CD14-positive monocyte (primary cell): ENCODE measurements at regions not wholly inside any gene's neighbourhood (a gene's known extent, or its start where the extent isn't known, plus 50 kb on each side); places are given as distances from the start of the nearest gene placed in this dataset.

Experiments
- DNase-seq, 3 donors: peaks; one replicate each; pipeline ENCODE4 v3.0.0-alpha.2; 2011 to 2022
- H2AFZ ChIP-seq: 2 replicates; pipeline ENCODE4 v1.6.0; 2012; ENCODE audit warnings: mild to moderate bottlenecking, low read depth, low read length, inconsistent platforms; ENCODE audit not compliant: insufficient read depth, poor library complexity, severe bottlenecking
- H3K27ac ChIP-seq, 2 donors: 1 replicate in 1 of 2; 2 replicates in 1 of 2; pipeline ENCODE4 v1.5.1; 2012 to 2013; ENCODE audit warnings: low read length in 2 of 2, control low read depth in 1 of 2, inconsistent platforms in 1 of 2, low read depth in 1 of 2, mild to moderate bottlenecking in 1 of 2
- H3K27me3 ChIP-seq, 2 donors: one replicate each; pipeline versions ENCODE4 v1.6.0 to v1.6.1; 2011 to 2013; ENCODE audit warnings: low read length in 2 of 2; ENCODE audit not compliant: control insufficient read depth in 2 of 2, insufficient read depth in 2 of 2
- H3K36me3 ChIP-seq, 2 donors: replicated peaks in 1 of 2; 1 replicate in 1 of 2; 2 replicates in 1 of 2; pipeline versions ENCODE4 v1.5.1 to v1.6.1; 2012 to 2013; ENCODE audit warnings: low read length in 2 of 2, control low read depth in 1 of 2, inconsistent platforms in 1 of 2, mild to moderate bottlenecking in 1 of 2; ENCODE audit not compliant: insufficient read depth in 2 of 2, control insufficient read depth in 1 of 2
- H3K4me1 ChIP-seq, 2 donors: 1 replicate in 1 of 2; 2 replicates in 1 of 2; pipeline versions ENCODE4 v1.5.1 to v1.6.1; 2012 to 2013; ENCODE audit warnings: low read length in 2 of 2, control low read depth in 1 of 2, inconsistent platforms in 1 of 2, mild to moderate bottlenecking in 1 of 2, moderate library complexity in 1 of 2; ENCODE audit not compliant: insufficient read depth in 2 of 2, control insufficient read depth in 1 of 2
- H3K4me2 ChIP-seq: replicated peaks from 2 replicates; pipeline ENCODE3; 2012; ENCODE audit warnings: low read length, moderate library complexity, mild to moderate bottlenecking; ENCODE audit not compliant: poor library complexity, severe bottlenecking; ENCODE audit errors: extremely low read depth
- H3K4me3 ChIP-seq, 3 experiments: fragments of 200-600 bp in 1 of 3; sonication (generic) in 1 of 3; replicated peaks in 1 of 3; 1 replicate in 2 of 3; 2 replicates in 1 of 3; pipeline ENCODE4 v1.5.1; 2011 to 2013; ENCODE audit warnings: low read length in 3 of 3, mild to moderate bottlenecking in 3 of 3, control low read depth in 2 of 3, low read depth in 2 of 3, inconsistent platforms in 1 of 3, moderate library complexity in 1 of 3
- H3K79me2 ChIP-seq: 2 replicates; pipeline ENCODE4 v1.6.0; 2012; ENCODE audit warnings: mild to moderate bottlenecking, control low read depth, inconsistent platforms, low read length, moderate library complexity; ENCODE audit not compliant: insufficient read depth
- H3K9ac ChIP-seq: 2 replicates; pipeline ENCODE4 v1.6.0; 2017; ENCODE audit warnings: low read length, mild to moderate bottlenecking; ENCODE audit not compliant: insufficient read depth, poor library complexity, severe bottlenecking
- H3K9me3 ChIP-seq, 2 donors: replicated peaks in 1 of 2; 1 replicate in 1 of 2; 2 replicates in 1 of 2; pipeline versions ENCODE4 v1.5.1 to v1.6.1; 2012 to 2013; ENCODE audit warnings: low read length in 2 of 2, control low read depth in 1 of 2; ENCODE audit not compliant: control insufficient read depth in 1 of 2, insufficient read depth in 1 of 2
- H4K20me1 ChIP-seq: 2 replicates; pipeline ENCODE4 v1.6.0; 2012; ENCODE audit warnings: mild to moderate bottlenecking, low read length, control low read depth, moderate library complexity; ENCODE audit not compliant: insufficient read depth
- H3K27ac Mint-ChIP-seq, 7 donors: one replicate each; pipeline ENCODE4 v1.8.0; 2020; ENCODE audit warnings: mild to moderate bottlenecking in 7 of 7, mixed read lengths in 7 of 7, moderate library complexity in 6 of 7, inconsistent platforms in 2 of 7
- H3K27me3 Mint-ChIP-seq, 3 donors: one replicate each; pipeline ENCODE4 v1.8.0; 2021 to 2022; ENCODE audit warnings: low read depth in 3 of 3, mild to moderate bottlenecking in 3 of 3, mixed read lengths in 3 of 3, moderate library complexity in 3 of 3, inconsistent platforms in 1 of 3
- H3K36me3 Mint-ChIP-seq, 2 donors: one replicate each; pipeline ENCODE4 v1.8.0; 2020; ENCODE audit warnings: mixed read lengths in 2 of 2, inconsistent platforms in 1 of 2, mild to moderate bottlenecking in 1 of 2
- H3K4me1 Mint-ChIP-seq: one replicate; pipeline ENCODE4 v1.8.0; 2020; ENCODE audit warnings: mild to moderate bottlenecking, mixed read lengths
- H3K4me3 Mint-ChIP-seq, 2 donors: one replicate each; pipeline ENCODE4 v1.8.0; 2020; ENCODE audit warnings: mild to moderate bottlenecking in 2 of 2, mixed read lengths in 2 of 2, moderate library complexity in 1 of 2
- H3K9me3 Mint-ChIP-seq, 7 donors: one replicate each; pipeline ENCODE4 v1.8.0; 2020 to 2022; ENCODE audit warnings: mixed read lengths in 7 of 7, mild to moderate bottlenecking in 6 of 7, moderate library complexity in 6 of 7, inconsistent platforms in 2 of 7
- CTCF ChIP-seq: fragments of 200-600 bp; IDR thresholded peaks from one replicate; pipeline ENCODE4 v1.8.0; 2022; ENCODE audit warnings: antibody characterized with exemption, mild to moderate bottlenecking
- WGBS: methylation state at CpG from one replicate; pipeline ENCODE4 v1.1.5; 2013; ENCODE audit warnings: missing lambda C conversion rate; ENCODE audit not compliant: insufficient coverage; 5-methylcytosine and 5-hydroxymethylcytosine counted together
- intact Hi-C, 2 donors: fragments of 100-400 bp; cut with micrococcal nuclease; formaldehyde crosslinking; loops; one replicate each; pipeline versions ENCODE4 v1.15.0 to v1.15.1; 2023

DNA sequence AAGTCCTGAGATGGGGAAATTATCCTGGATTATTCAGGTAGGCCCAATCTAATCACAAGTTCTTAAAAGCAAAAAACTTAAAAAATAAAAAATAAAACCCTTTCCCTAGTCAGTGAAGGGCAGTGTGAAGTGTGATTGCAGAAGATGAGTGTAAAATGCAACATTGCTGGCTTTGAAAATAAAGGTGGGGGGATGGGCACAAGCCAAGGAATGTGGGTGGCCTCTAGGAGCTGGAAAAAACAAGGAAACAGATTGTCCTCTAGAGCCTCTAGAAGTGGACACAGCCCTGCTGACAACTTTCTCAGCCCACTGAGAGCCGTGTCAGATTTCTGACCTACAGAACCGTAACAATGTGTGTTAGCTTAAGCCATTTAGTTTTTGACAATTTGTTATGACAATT, 184.3 kb upstream of the HNRNPA3 start:
- Histone ChIP-seq H3K4me3 (no peak overlapping the region), H3K27me3 (no peaks in the 10 kb centered on the region), H3K4me2 (no peak overlapping the region), H3K9me3 (no peaks in the 10 kb centered on the region), H3K79me2 (no peaks in the 10 kb centered on the region), H2AFZ (no peak overlapping the region), H3K9ac (no peak overlapping the region), H3K36me3 (no peaks in the 10 kb centered on the region), H4K20me1 (no peaks in the 10 kb centered on the region), H3K27ac (no peak overlapping the region), H3K4me1 (no peaks in the 10 kb centered on the region)
- DNase-seq: no peak
- H3K27ac Mint-ChIP-seq: no peak overlapping the region
- peaks cover 0 to 2% (median 0%) of the 10 kb centered on the region in 3 donors for H3K27me3 Mint-ChIP-seq
- no peaks in the 10 kb centered on the region for H3K4me1 Mint-ChIP-seq
- TF ChIP-seq CTCF: no peak
- no peak overlapping the region for H3K4me3 Mint-ChIP-seq
- peaks cover 0 to 3% (median 0%) of the 10 kb centered on the region in 7 donors for H3K9me3 Mint-ChIP-seq
- no peaks in the 10 kb centered on the region for H3K36me3 Mint-ChIP-seq
- WGBS: no CpG with 5 or more reads among the region's 2 CpGs
- intact Hi-C loops: no loop called here

GRCh38 chr2:177029075-177029474, 183.5 kb upstream of the HNRNPA3 start:
- no peak overlapping the region for H3K4me3 Mint-ChIP-seq
- no peak overlapping the region for H3K9ac ChIP-seq
- no peaks in the 10 kb centered on the region for H3K4me1 ChIP-seq
- H3K27me3 ChIP-seq: no peaks in the 10 kb centered on the region
- peaks cover 0 to 2% (median 0%) of the 10 kb centered on the region in 7 donors for H3K9me3 Mint-ChIP-seq
- H3K79me2 ChIP-seq: no peaks in the 10 kb centered on the region
- intact Hi-C loops: no loop called here
- no peaks in the 10 kb centered on the region for H3K36me3 ChIP-seq
- H3K36me3 Mint-ChIP-seq: no peaks in the 10 kb centered on the region
- H3K4me1 Mint-ChIP-seq: no peaks in the 10 kb centered on the region
- H3K4me2 ChIP-seq: no peak overlapping the region
- DNase-seq: no peak
- no peak overlapping the region for H3K4me3 ChIP-seq
- H2AFZ ChIP-seq: no peak overlapping the region
- H3K9me3 ChIP-seq: no peaks in the 10 kb centered on the region
- no peak for TF ChIP-seq CTCF
- no peak overlapping the region for H3K27ac Mint-ChIP-seq
- H4K20me1 ChIP-seq: no peaks in the 10 kb centered on the region
- H3K27me3 Mint-ChIP-seq: peaks cover 0 to 2% (median 0%) of the 10 kb centered on the region in 3 donors
- no peak overlapping the region for H3K27ac ChIP-seq
- WGBS: no CpG with 5 or more reads among the region's 2 CpGs
